GM18909 (cell line): ENCODE measurements at regions not wholly inside any gene's neighbourhood (a gene's known extent, or its start where the extent isn't known, plus 50 kb on each side); places are given as distances from the start of the nearest gene placed in this dataset.
"Not testable (repeated sequence)": the region's sequence is repeated elsewhere in the genome, so short reads cannot be mapped to it uniquely, and the experiment has no call there.

Source experiments
- ATAC-seq: cut with Tn5 transposase; IDR thresholded peaks from one replicate; pipeline ENCODE4 v1.9.1; 2021; ENCODE audit warnings: mild to moderate bottlenecking; ENCODE audit not compliant: unreplicated experiment, poor library complexity

GRCh38 chr7:106457678-106458077 lies 172.9 kb upstream of the NAMPT start:
- ATAC-seq: no peak

GRCh38 chr7:106456329-106456728 lies 171.5 kb upstream of the NAMPT start:
- ATAC-seq: no peak

- ATAC-seq: no peak
These were observed 167.5 kb upstream of the NAMPT start for GRCh38 chr7:106452031-106452851.

- ATAC-seq: no peak
These were observed 166.4 kb upstream of the NAMPT start for GRCh38 chr7:106451171-106451570.

GRCh38 chr7:106450716-106451115 lies 165.9 kb upstream of the NAMPT start:
- ATAC-seq: no peak

GRCh38 chr7:106448992-106449859 lies 164.4 kb upstream of the NAMPT start:
- no peak for ATAC-seq

- no peak for ATAC-seq
These were observed 163.7 kb upstream of the NAMPT start for GRCh38 chr7:106448346-106448991.

- ATAC-seq: no peak
These were observed 162.6 kb upstream of the NAMPT start for GRCh38 chr7:106447318-106447847.

- not testable (repeated sequence) for ATAC-seq
These were observed 160.6 kb upstream of the NAMPT start for GRCh38 chr7:106445366-106445765.

- ATAC-seq: no peak
These were observed 159.4 kb upstream of the NAMPT start for GRCh38 chr7:106444068-106444655.

GRCh38 chr7:106443156-106443555 lies 158.4 kb upstream of the NAMPT start:
- no peak for ATAC-seq

GRCh38 chr7:106442476-106442875 lies 157.7 kb upstream of the NAMPT start:
- ATAC-seq: no peak

- not testable (repeated sequence) for ATAC-seq
These were observed 156.6 kb upstream of the NAMPT start for GRCh38 chr7:106441343-106441742.

GRCh38 chr7:106436933-106437332 lies 152.2 kb upstream of the NAMPT start:
- not testable (repeated sequence) for ATAC-seq

GRCh38 chr7:106433377-106433776 lies 148.6 kb upstream of the NAMPT start:
- ATAC-seq: no peak

- ATAC-seq: no peak
These were observed 146.0 kb upstream of the NAMPT start for GRCh38 chr7:106430535-106431455.

GRCh38 chr7:106430103-106430502 lies 145.3 kb upstream of the NAMPT start:
- no peak for ATAC-seq

- no peak for ATAC-seq
These were observed 142.0 kb upstream of the NAMPT start for GRCh38 chr7:106426803-106427202.

- ATAC-seq: peak; percentile 87
These were observed 140.4 kb upstream of the NAMPT start for GRCh38 chr7:106425017-106425719.
